ENCODE measurements at regions not wholly inside any gene's neighbourhood (a gene's known extent, or its start where the extent isn't known, plus 50 kb on each side); places are given as distances from the start of the nearest gene placed in this dataset.

DNA sequence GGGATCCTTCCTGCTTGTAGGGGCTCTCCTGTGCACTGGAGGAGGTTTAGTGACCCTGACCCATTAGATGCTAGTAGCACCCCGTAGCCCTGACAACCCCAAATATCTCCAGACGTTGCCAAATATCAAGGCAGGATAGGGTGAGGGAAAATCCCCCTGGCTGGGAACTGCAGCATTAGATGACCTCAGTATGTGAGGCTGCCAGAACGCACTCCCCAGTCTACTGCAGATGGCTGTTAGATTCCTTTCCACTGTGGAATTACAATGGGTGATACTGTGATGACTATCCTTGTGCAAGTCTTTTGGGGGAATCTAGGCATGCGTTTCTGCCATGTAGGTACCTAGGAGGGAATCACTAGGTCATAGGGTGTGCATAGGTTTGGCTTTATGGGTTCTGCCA, 226.3 kb upstream of the KCNG1 start:
- TF ChIP-seq, protein P1, sequence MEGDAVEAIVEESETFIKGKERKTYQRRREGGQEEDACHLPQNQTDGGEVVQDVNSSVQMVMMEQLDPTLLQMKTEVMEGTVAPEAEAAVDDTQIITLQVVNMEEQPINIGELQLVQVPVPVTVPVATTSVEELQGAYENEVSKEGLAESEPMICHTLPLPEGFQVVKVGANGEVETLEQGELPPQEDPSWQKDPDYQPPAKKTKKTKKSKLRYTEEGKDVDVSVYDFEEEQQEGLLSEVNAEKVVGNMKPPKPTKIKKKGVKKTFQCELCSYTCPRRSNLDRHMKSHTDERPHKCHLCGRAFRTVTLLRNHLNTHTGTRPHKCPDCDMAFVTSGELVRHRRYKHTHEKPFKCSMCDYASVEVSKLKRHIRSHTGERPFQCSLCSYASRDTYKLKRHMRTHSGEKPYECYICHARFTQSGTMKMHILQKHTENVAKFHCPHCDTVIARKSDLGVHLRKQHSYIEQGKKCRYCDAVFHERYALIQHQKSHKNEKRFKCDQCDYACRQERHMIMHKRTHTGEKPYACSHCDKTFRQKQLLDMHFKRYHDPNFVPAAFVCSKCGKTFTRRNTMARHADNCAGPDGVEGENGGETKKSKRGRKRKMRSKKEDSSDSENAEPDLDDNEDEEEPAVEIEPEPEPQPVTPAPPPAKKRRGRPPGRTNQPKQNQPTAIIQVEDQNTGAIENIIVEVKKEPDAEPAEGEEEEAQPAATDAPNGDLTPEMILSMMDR (IDR thresholded peaks at IDR 0.05) = no peak
- no peak for TF ChIP-seq POLR2A (IDR thresholded peaks at IDR 0.05)

All from lower leg skin (tissue), 3 donors.